HG03060 (cell line): ENCODE measurements at regions not wholly inside any gene's neighbourhood (a gene's known extent, or its start where the extent isn't known, plus 50 kb on each side); places are given as distances from the start of the nearest gene placed in this dataset.
"Not testable (repeated sequence)": the region's sequence is repeated elsewhere in the genome, so short reads cannot be mapped to it uniquely, and the experiment has no call there.

Experiments used
- ATAC-seq: cut with Tn5 transposase; IDR thresholded peaks from one replicate; pipeline ENCODE4 v1.9.1; 2021; ENCODE audit warnings: low read depth, moderate number of reproducible peaks; ENCODE audit not compliant: unreplicated experiment

DNA sequence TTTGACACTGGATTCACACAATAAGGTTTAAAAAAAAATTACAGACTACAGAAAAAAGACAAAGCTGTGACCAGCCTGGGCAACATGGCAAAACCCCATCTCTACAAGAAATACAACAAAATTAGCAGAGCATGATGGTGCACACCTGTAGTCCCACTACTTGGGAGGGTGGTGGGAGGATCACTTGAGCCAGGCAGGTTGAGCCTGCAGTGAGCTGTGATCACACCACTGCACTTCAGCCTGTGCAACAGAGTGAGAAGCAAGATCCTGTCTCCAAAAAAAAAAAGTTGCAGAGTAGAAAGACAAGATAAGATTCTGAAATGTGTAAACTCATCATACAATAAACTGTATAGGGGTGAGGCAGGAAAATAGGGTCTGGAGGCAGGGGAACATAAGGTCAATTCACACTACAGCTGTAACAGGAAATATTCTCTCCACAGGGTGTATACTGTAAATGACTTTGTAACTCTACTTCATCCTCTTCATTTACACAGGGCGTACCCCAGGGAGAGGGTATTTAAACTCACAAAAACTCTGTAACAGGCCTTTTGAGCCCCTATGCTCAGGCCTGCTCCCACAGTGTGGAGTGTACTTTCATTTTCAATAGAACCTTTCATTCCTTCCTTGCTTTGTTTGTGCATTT is 112.6 kb upstream of the MAPK10 start:
- ATAC-seq = no peak

GRCh38 chr4:86478151-86478550 is 116.0 kb upstream of the PTPN13 start:
- ATAC-seq = not testable (repeated sequence)

DNA sequence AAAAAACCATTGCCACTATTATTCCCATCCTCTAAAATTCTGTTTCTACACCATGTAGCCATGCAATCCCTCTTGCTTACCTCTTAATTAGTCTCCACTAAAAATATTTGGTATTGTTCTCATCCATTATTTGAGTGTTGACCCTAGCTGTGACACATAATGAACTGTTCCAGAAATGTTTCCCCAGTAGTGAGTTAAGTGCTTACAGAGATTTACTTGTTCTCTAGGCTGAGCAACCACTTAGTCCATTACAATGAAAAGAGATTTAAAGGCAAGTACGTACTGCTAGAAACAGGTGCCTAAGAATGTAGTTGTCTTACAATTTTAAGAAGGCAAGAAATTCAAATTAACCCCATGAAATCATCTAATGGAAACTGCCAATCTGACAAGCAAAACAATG is 112.7 kb upstream of the PTPN13 start:
- no peak for ATAC-seq

DNA sequence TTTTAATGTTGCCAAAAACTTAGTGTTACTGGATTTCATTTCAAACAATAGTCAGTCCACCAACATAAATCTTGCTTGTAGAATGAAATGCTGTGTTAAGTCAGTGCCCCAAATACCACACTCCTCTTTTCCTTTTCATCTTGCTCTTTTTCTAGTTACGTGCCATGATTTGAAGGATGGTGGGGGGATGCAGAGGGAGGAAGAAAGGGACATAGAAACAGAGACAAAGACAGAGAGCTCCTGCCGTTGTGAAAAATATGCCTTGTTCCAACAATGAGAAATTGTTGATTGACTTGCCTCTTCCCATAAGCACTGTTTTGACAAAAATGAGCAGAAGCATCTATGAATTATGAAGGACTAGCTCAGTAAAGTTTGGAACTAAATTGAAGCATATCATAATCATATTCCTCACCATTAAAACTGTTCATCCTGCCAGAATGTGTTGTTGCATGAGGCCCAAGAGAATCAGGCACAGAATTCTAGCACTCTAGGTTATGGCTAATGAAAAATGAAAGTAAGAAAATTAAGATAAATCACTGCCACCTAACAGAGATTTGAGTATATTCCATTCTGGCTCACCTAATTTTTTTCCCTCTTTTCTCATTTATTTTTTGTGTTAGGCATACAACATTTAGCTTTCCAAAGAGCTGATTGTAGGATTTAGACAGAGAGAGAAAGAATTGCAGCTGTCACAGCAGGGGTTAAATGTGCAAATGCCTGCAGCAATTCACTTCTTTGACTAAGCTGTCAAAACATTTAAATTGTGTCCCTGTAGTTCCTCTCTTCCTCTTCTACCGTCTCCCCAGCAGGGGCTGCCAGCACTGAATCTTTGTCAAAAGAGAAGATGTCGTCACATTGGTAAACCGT is 111.6 kb upstream of the PTPN13 start:
- no peak for ATAC-seq

GRCh38 chr4:86483173-86483490 is 111.0 kb upstream of the PTPN13 start:
- no peak for ATAC-seq

DNA sequence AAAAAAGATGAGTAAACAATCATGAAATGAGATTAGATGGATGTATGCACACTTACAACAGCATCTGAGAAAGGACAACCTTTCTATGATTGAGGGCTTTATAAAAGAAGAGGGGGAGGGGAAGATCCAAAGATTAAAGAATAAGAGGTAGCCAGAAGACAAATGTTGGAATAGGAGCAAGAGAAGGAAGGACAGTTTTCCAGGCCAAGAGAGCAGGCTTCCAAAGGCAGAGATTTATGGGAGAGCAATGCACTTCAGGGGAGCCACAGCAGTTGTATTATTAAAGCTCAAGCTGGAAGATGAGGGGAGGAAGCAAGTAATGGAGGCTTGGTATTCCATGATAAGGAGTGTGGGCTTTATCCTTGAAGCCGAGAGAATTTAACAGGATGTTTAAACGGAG is 110.3 kb upstream of the PTPN13 start:
- no peak for ATAC-seq

- no peak for ATAC-seq
Measured at GRCh38 chr4:86484241-86484640, 109.9 kb upstream of the PTPN13 start.

- ATAC-seq = no peak
Measured at GRCh38 chr4:86487738-86488348, 106.3 kb upstream of the PTPN13 start.

GRCh38 chr4:86493460-86493859 is 100.7 kb upstream of the PTPN13 start:
- ATAC-seq = no peak

DNA sequence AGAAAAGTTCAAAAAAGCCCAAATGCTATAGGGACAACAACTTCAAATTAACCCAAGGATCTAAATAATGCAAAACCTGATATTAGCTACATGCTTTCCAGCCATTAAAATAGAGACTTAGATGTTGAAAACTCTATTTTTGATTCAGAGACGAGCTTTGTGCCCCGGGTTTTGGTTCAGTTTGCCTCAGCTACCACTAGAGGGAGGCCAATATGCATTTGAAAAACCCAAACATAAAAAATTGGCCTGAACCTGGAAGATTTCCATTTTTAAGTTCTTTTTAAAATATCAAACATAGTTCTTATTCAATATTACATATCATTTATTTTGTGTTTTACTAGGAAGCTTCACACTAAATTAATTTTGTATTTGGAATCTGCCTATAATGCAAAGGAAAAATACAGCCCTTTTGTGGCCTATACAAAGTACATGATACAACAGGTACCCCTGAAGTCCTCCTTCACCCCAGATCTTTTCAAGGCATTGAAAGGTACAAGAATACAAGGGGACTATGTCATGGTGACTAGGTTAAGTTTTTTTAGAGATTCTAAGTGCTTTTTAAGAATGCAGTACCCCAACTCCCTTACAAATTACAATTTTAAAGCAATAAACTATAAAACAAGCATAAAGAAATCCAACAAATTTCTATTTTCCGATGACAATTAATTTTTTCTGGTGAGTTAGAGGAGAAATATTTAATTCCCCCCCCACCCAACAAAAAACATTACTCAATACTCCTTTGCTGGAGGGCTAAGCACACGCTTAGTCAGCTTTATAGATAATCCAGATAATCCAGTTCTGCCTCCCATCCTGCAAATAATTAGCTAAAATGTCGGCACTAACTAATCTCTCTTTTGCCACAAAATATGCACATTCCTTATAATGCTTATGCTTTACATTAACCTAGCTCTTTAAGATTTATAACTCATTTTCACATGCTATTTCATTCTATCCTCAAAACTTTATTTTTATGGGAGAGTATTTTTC is 97.7 kb upstream of the PTPN13 start:
- no peak for ATAC-seq

GRCh38 chr4:86497131-86497530 is 97.0 kb upstream of the PTPN13 start:
- ATAC-seq = no peak

- peak; percentile 67 for ATAC-seq
Measured at GRCh38 chr4:86497980-86498862, 95.9 kb upstream of the PTPN13 start.

DNA sequence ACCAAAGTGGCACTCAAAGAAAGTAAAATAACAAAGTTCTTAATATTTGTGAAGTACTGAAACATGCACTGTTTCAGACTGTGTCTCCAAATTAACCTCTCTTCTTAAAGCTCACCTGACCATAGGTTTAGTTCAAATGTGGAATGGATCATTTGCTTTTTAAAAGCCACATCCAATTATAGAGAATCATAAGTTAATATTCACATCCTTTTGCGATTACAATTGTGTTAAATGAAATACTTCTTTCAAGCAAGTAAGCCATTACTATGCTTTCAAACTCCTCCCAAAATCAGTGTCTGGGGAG is 95.3 kb upstream of the PTPN13 start:
- no peak for ATAC-seq

- ATAC-seq = no peak
Measured at GRCh38 chr4:86500527-86500926, 93.6 kb upstream of the PTPN13 start.

- ATAC-seq = no peak
Measured at GRCh38 chr4:86502081-86502480, 92.0 kb upstream of the PTPN13 start.

GRCh38 chr4:86506591-86506990 is 87.5 kb upstream of the PTPN13 start:
- ATAC-seq = no peak

DNA sequence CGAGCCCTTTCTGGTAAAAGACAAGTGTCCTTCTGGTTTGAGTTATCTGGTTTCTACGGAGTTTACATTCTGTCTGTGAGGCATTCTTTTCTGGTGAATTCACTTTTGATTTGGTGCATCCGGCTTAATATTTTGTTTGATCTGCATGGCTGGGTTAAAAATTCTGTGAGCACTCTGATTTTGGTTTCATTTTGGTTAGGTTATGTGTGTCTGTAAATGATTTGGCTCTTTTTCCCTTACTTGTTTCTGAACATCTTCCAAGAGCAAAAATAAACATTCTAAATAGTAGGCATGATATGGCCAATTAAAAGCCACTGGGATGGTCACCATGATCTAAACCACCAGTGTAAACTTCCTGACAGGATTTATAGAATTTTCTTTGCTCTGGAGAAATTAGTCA is 85.7 kb upstream of the PTPN13 start:
- ATAC-seq = no peak

- no peak for ATAC-seq
Measured at GRCh38 chr4:86511590-86511989, 82.5 kb upstream of the PTPN13 start.

DNA sequence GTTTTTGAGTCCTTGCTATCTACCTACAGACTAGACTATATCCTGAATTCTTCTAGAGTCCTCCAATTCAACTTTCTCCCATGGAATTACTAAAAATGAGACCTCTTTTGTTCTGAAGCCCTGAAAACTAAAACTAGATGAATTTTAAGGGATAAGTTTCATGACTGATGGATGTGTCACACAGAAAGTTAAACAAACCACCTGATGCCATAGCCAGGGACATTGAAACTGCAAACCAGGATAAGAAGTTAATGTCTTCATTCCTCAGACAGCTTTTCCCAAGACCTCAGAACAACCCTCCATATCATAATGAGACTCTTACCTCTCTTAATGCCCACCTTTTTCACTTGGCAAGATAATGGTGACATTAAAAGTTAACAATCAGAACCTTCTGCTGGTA is 81.5 kb upstream of the PTPN13 start:
- ATAC-seq = no peak

- not testable (repeated sequence) for ATAC-seq
Measured at GRCh38 chr4:86515963-86516362, 78.2 kb upstream of the PTPN13 start.
